NCI-H1105 treated with DMSO at 0.1 percent for 48 hours (cell line): ENCODE measurements at regions not wholly inside any gene's neighbourhood (a gene's known extent, or its start where the extent isn't known, plus 50 kb on each side); places are given as distances from the start of the nearest gene placed in this dataset.
"Not testable (repeated sequence)": the region's sequence is repeated elsewhere in the genome, so short reads cannot be mapped to it uniquely, and the experiment has no call there.

Experiments
- DNase-seq: peaks from one replicate; lab custom pipeline; 2025; lab: John Stamatoyannopoulos, UW

- no peak for DNase-seq
Measured at GRCh38 chr11:49442669-49443068, 234.3 kb upstream of the FOLH1 start.

GRCh38 chr11:49439901-49440300 is 231.5 kb upstream of the FOLH1 start:
- not testable (repeated sequence) for DNase-seq

- not testable (repeated sequence) for DNase-seq
Measured at GRCh38 chr11:49434308-49434707, 225.9 kb upstream of the FOLH1 start.

GRCh38 chr11:49432242-49432848 is 223.9 kb upstream of the FOLH1 start:
- DNase-seq: no peak

GRCh38 chr11:49424136-49424535 is 215.7 kb upstream of the FOLH1 start:
- no peak for DNase-seq

GRCh38 chr11:49418877-49419276 is 210.5 kb upstream of the FOLH1 start:
- DNase-seq: not testable (repeated sequence)

GRCh38 chr11:49405743-49406142 is 197.3 kb upstream of the FOLH1 start:
- DNase-seq: no peak

- DNase-seq: not testable (repeated sequence)
Measured at GRCh38 chr11:49395789-49396188, 187.4 kb upstream of the FOLH1 start.

- not testable (repeated sequence) for DNase-seq
Measured at GRCh38 chr11:49390362-49390761, 182.0 kb upstream of the FOLH1 start.

- not testable (repeated sequence) for DNase-seq
Measured at GRCh38 chr11:49389149-49389548, 180.7 kb upstream of the FOLH1 start.

- not testable (repeated sequence) for DNase-seq
Measured at GRCh38 chr11:49384371-49384770, 176.0 kb upstream of the FOLH1 start.

- no peak for DNase-seq
Measured at GRCh38 chr11:49377978-49378377, 169.6 kb upstream of the FOLH1 start.

- not testable (repeated sequence) for DNase-seq
Measured at GRCh38 chr11:49373866-49374265, 165.5 kb upstream of the FOLH1 start.

GRCh38 chr11:49373385-49373784 is 165.0 kb upstream of the FOLH1 start:
- DNase-seq: not testable (repeated sequence)

- DNase-seq: not testable (repeated sequence)
Measured at GRCh38 chr11:49372137-49372536, 163.7 kb upstream of the FOLH1 start.

- not testable (repeated sequence) for DNase-seq
Measured at GRCh38 chr11:49368556-49368955, 160.2 kb upstream of the FOLH1 start.

- not testable (repeated sequence) for DNase-seq
Measured at GRCh38 chr11:49365375-49365774, 157.0 kb upstream of the FOLH1 start.

GRCh38 chr11:49362994-49363393 is 154.6 kb upstream of the FOLH1 start:
- DNase-seq: not testable (repeated sequence)

- not testable (repeated sequence) for DNase-seq
Measured at GRCh38 chr11:49354536-49354935, 146.1 kb upstream of the FOLH1 start.

- DNase-seq: not testable (repeated sequence)
Measured at GRCh38 chr11:49352868-49353267, 144.5 kb upstream of the FOLH1 start.

- not testable (repeated sequence) for DNase-seq
Measured at GRCh38 chr11:49346627-49347026, 138.2 kb upstream of the FOLH1 start.

GRCh38 chr11:49328485-49329186 is 120.2 kb upstream of the FOLH1 start:
- not testable (repeated sequence) for DNase-seq

- not testable (repeated sequence) for DNase-seq
Measured at GRCh38 chr11:49327766-49328165, 119.4 kb upstream of the FOLH1 start.
